ENCODE measurements at regions not wholly inside any gene's neighbourhood (a gene's known extent, or its start where the extent isn't known, plus 50 kb on each side); places are given as distances from the start of the nearest gene placed in this dataset.

DNA sequence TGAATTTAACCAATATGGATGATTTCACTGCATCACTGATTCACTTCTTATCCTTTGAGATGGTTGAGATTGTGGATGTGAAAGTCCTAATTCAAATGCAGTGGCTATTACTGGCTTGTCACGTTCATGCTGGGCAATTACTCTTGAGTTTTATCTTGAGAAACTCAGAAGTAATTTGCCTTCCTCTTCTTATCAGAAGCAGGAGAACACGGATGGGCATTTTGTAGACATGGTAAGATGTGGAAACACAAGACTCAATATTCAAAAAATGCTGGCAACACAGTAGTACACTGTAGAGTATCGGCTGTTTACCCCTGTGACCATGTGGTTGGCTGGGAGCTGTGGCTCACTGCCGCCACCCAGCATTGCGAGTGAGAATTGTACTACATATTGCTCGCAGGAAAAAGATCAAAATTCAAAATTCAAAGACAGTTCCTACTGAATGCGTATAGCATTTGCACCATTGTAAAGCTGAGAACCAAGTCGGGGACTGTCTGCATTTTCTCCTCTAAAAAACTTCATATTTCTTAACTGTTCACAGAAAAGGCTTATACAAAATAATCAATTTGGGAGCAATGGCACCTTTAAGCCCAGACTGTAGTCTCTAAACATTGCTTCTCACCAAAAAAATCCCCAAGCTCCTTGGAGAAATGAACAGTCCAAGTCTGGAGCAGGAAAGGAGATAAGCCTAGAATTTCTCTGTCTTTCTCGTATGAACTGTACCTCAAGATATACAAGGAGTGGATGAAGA, 61.9 kb upstream of the ELOVL5 start:
- ChIA-PET RAD21 (ENCODE audit: low non-redundant PET in 1 of 2, low total read pairs in 2 of 2, uncharacterized antibody in 2 of 2, unreplicated experiment in 2 of 2) (interaction anchor here in 1 of 2 experiments (1.0 kb wide), 1 partner anchor 239 kb away, joined by 3 read pairs; no protein-coding TSS in a partner anchor), POLR2A (no interaction called here), CTCF (interaction anchor here (1.8 kb wide), 1 partner anchor 239 kb away, joined by 7 read pairs; no protein-coding TSS in a partner anchor)
- no peak overlapping the region for H3K9ac ChIP-seq (ENCODE audit: low read length)
- no peaks in the 10 kb centered on the region for H3K79me2 ChIP-seq (ENCODE audit: insufficient read depth, low read length)
- ATAC-seq, result peak; percentile 99
- intact Hi-C loops (cut with micrococcal nuclease), result loop anchor here (1.0 kb wide), 1 partner anchor 238 kb away; no protein-coding TSS in a partner anchor
- H3K27me3 ChIP-seq (ENCODE audit: insufficient read depth, low read length), result no peaks in the 10 kb centered on the region
- no peak overlapping the region for H3K27ac ChIP-seq (ENCODE audit: low read depth, low read length)
- H2AFZ ChIP-seq (ENCODE audit: low read depth, low read length, poor library complexity, severe bottlenecking), result peak overlapping the region; percentile 74
- peak; percentile 22 for DNase-seq (ENCODE audit: low read depth, low spot score)
- H3K4me2 ChIP-seq (ENCODE audit: low read length), result no peak overlapping the region
- no peaks in the 10 kb centered on the region for H3K36me3 ChIP-seq (ENCODE audit: control insufficient read depth in 1 of 2, insufficient read depth in 2 of 2, low read length in 2 of 2)
- BruUV-seq (replicated peaks), result no TSS peak
- no peaks in the 10 kb centered on the region for H3K9me3 ChIP-seq (ENCODE audit: control insufficient read depth in 1 of 2, insufficient read depth in 1 of 2, low read depth in 1 of 2, low read length in 2 of 2)
- peaks cover 0 to 3% of the 10 kb centered on the region in 2 experiments; a peak in 1 of 4 replicates for H3K4me1 ChIP-seq (ENCODE audit: control insufficient read depth in 1 of 2, insufficient read depth in 2 of 2, low read length in 2 of 2)
- peak; percentile 87 for TF ChIP-seq RAD21 (IDR thresholded peaks at IDR 0.05; ENCODE audit: low read depth)
- peak; percentile 72 for TF ChIP-seq CBX3 (IDR thresholded peaks at IDR 0.05; ENCODE audit: low read depth)
- peak; percentile 87 for TF ChIP-seq MAX (IDR thresholded peaks at IDR 0.05)
- no peak for TF ChIP-seq POLR2A (IDR thresholded peaks at IDR 0.05; ENCODE audit: borderline replicate concordance, extremely low read depth, insufficient read depth, insufficient read length)
- TF ChIP-seq ZNF274 (IDR thresholded peaks at IDR 0.05; ENCODE audit: low read depth, low read length), result no peak
- peak; percentile 66 to 85 (median 71) for TF ChIP-seq CTCF (IDR thresholded peaks at IDR 0.05 in 2 of 3, conservative IDR thresholded peaks at IDR 0.05 in 1 of 3; ENCODE audit: borderline replicate concordance in 1 of 3, insufficient read depth in 1 of 3, low read depth in 2 of 3, low read length in 2 of 3)
- TF ChIP-seq JUND (IDR thresholded peaks at IDR 0.05), result no peak
- no peak for TF ChIP-seq CEBPB (IDR thresholded peaks at IDR 0.05; ENCODE audit: low read depth)
- no peak for TF ChIP-seq SIN3A (IDR thresholded peaks at IDR 0.05; ENCODE audit: low read depth)
- H4K20me1 ChIP-seq (ENCODE audit: insufficient read depth), result no peaks in the 10 kb centered on the region
- H3K4me3 ChIP-seq (replicated peaks in 1 of 2; ENCODE audit: low read depth in 1 of 2, low read length in 2 of 2), result no peak overlapping the region
- H3K9me2 ChIP-seq (ENCODE audit: insufficient read depth), result no peaks in the 10 kb centered on the region; the same call in 1 of the 2 replicates

Measured in HCT116 (cell line).